Breast epithelium (tissue), 3 donors: ENCODE measurements at regions not wholly inside any gene's neighbourhood (a gene's known extent, or its start where the extent isn't known, plus 50 kb on each side); places are given as distances from the start of the nearest gene placed in this dataset.

Source experiments
- CTCF ChIP-seq, 3 donors: fragments of 450-650 bp; IDR thresholded peaks; one replicate each; pipeline ENCODE4 v1.5.1; 2016 to 2017; ENCODE audit warnings: antibody characterized with exemption in 3 of 3, mild to moderate bottlenecking in 3 of 3, moderate library complexity in 3 of 3
- POLR2A ChIP-seq: fragments of 450-650 bp; IDR thresholded peaks from one replicate; pipeline ENCODE4 v1.6.1; 2016; ENCODE audit warnings: antibody characterized with exemption, mild to moderate bottlenecking, moderate library complexity

GRCh38 chr1:55958498-55958897 is 620.9 kb downstream of the PLPP3 start:
- TF ChIP-seq CTCF (IDR thresholded peaks at IDR 0.05) (no peak), POLR2A (no peak)
